SH-SY5Y (cell line): ENCODE measurements at regions not wholly inside any gene's neighbourhood (a gene's known extent, or its start where the extent isn't known, plus 50 kb on each side); places are given as distances from the start of the nearest gene placed in this dataset.
A peak's percentile ranks its signal among the peaks of the same experiment; 100 is the strongest.

Source experiments
- GATA2 ChIP-seq: IDR thresholded peaks from 2 replicates; pipeline ENCODE4 v1.6.1; 2011; ENCODE audit warnings: mild to moderate bottlenecking, low read depth, low read length
- GATA3 ChIP-seq: IDR thresholded peaks from 2 replicates; pipeline ENCODE4 v1.6.1; 2011; ENCODE audit warnings: low read depth, mild to moderate bottlenecking, low read length, moderate library complexity

DNA sequence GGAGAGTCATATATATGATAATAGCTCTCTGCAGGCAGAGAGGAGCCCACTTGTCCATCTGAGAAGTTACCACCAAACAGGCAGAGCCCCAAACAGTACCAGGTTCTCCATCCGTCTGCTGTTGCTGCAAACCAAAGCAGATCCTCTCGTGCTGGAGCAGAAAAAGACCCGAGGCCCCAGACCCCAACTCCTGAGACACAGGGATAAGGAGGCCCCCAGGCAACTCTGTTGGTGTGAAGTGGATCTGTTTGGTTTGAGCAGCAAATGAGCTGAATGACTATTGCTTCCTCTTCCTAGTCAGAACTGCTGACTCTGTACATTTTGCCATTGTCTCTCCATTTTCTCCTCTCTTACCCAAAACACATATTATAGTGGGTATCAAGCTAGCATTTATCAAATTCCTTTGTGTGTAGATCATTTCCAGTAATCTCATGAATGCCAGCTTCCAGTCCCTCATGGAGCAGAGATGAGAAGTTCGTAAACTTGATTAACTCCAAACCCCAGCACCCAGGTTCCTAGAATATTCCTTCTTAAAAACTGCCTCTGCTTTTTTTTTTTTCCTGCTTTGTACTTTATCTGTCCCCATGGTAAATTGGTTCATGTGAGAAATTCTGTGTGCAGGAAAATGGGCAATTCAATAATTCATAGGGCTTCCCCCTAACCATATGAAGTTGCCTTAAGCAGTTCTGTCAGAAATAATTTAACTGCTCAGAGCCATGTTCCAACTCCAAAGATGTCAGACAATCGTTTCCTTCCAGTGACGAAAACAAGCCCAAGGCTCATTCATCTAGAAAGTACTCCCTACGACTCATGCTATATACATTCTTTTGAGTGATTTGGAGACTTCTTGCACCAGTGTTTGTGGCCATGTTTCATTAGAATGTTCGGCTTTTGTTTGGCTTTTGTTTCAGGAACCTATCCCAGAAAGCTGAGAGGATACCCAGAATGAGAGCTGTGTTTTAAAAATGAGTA lies 98.6 kb upstream of the ATXN3L start:
- TF ChIP-seq GATA3 (no peak), GATA2 (no peak)

DNA sequence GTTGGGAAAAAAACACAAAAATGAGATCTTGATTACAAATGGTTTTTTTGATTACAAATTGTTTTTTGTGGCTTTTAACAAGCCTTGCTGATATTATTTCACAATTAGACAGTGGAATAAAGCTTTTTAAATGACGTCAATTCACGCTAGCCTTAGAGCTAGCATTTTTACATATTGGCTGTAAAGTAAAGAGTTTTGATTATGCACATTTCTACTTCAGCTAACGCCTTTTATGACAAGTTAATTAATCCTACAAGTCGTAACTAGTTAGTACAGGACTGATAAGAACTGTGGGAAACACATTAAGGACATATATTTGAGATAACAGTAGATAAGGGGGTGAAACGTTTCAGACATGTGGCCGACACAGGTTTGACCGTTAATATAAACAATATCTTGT lies 95.7 kb upstream of the ATXN3L start:
- TF ChIP-seq GATA3 (no peak), GATA2 (no peak)

DNA sequence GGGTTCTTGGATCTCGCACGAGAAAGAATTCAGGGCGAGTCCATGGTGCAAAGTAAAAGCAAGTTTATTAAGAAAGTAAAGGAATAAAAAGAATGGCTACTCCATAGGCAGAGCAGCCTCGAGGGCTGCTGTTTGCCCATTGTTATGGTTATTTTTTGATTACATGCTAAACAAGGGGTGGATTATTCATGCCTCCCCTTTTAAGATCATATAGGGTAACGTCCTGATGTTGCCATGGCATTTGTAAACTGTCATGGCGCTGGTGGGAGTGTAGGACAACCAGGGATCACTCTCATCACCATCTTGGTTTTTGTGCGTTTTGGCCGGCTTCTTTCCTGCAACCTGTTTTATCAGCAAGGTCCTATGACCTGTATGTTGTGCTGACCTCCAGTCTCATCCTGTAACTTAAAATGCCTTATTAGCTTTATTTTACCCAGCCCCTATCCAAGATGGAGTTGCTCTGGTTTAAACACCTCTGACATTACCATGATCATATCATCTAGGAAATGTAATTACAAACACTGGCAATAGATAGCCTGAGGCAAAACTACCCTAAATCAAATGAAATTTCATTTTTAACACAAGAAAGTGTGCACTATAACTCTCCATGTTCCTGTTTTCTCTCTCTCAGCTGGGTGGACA lies 94.3 kb upstream of the ATXN3L start:
- TF ChIP-seq GATA3 (peak; percentile 20; the same call in 1 of the 2 replicates), GATA2 (peak; percentile 39; the same call in 1 of the 2 replicates)

DNA sequence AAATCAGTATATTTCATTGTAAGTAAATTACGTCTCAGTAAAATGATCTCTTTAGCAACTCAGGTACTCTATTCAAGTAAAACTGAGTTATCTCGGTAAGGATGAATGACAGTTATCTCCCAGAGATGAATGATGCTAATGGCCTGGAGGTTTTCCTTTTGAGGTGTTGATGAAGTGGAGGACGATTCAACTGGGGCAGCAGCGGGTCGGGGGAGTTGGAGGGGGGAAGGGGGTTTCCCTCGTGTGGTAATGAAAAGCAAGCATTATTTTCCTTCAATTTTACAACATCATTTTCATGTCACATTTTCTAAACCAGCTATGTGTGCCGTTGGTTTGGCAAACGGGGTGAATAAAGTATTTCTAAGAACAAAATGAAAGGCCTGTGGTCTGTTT lies 92.4 kb upstream of the ATXN3L start:
- TF ChIP-seq GATA2: no peak
- TF ChIP-seq GATA3: no peak

DNA sequence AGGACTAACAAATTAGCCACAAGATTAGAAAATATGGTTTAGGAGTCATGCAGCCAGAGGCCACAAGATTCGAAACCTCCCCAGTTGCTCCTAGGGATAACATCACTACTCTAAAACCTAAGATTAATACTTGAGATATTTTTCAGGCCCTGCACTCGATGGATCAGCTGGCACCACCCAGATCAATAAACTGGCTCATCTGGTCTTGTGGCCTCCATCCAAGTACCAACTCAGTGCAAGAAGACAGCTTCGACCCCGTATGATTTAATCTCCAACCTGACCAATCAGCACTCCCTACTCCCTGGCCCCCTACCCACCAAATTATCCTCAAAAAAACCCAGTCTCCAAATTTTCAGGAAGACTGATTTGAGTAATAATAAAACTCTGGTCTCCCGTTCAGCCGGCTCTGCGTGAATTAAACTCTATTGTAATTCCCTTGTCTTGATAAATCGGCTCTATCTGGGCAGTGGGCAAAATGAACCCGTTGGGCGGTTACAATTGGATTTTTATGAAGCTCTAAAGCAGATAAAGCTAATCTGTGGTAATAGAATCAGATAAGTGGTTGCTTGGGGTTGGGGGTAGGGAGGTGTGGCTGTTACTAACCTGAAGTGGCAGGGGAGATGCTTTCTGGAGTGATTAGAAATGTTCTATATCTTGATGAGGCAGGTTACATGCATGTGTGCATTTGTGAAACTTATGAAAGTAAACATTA lies 91.8 kb upstream of the ATXN3L start:
- TF ChIP-seq GATA3 (peak; percentile 25; the same call in 1 of the 2 replicates), GATA2 (peak; percentile 75)

DNA sequence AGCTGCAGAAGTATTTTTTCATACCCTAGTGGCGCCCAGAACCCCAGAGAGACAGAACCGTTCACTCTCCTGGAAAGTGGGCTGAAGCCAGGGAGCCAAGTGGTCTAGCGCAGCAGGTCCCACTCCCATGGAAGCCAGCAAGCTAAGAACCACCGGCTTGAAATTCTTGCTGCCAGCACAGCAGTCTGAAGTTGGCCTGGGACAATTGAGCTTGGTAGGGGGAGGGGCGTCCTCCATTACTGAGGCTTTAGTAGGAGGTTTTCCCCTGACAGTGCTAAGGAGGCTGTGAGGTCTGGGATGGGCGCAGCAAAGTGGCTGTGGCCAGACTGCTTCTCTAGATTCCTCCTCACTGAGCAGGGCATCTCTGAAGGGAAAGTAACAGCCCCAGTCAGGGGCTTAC lies 84.5 kb upstream of the ATXN3L start:
- TF ChIP-seq GATA2 (no peak), GATA3 (no peak)

DNA sequence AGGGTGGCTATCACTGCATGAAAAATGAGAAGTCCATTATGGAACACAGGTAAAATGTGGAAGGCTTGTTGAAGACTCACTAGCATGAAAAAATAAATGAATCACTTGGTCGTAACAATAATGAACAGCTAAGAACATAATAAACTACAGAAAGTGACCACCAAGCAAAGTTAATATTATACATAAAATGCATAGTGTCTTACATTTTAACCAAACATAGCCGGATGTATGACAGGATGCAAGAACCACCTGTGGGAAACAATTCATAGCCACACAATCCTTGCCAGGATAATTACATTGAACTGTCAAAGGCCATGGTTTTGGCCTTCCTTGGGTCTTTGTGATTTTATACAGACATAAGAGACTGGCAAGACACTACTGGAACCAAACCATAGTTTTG lies 81.9 kb upstream of the ATXN3L start:
- no peak for TF ChIP-seq GATA2
- TF ChIP-seq GATA3: no peak

DNA sequence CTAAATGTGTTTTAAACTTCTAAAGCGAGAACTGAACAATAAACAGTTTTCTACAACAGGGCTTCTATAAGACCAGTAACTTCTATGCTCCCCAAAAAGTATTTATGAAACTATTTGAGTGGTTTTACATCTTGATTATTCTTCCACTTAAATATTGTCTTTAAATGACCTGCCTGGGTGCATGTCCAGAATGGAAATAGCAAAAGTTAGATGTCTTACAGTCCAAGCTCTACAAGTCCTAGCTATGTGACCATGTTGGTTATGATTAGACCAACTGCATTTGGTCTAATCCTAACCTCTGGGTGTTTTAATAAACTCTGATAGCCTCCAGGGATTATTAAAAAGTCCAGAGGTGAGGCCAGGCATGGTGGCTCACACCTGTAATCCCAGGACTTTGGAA lies 79.0 kb upstream of the ATXN3L start:
- TF ChIP-seq GATA3 (no peak), GATA2 (no peak)

DNA sequence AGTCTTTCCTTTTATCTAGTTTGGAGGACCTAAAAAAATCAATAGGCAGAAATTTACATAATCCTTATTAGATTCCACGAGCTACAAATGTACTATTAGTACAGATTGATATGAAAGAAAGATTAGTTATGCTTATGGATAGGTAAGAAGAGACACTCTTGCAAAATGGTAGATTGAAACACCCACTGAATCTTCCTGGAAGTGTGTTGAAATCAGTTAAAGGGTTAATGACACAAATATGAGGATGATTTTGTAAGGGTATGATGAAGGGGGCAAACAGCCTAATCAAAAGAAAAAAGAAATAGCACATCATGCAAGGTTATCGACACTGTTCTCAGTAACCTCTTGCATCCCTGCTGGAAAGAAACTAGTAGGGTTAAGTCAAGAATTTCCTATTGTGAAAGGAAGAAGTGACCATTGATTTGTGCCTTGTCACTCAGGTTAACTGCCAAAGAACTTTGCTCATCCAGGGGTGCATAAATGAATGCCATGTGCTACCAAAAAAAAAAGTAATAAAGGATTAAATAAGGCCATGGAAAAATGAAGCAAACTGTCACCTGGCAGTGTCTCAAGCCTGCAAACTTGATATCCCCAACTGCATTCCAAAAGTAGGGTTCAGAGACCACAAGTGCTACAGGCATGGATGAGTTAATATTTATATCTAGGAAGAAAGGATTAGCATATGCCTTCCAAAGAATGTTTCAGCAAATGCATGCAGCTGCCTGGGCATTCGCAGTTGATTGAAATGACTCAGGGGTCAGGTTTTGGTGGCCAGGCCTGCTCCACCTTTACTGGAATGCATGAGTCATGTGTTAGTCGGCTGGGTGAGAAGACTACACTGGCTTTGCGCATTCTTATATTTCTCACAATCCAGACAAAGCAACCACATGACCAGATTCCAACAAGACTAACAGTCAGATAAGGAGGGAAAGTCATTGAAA lies 78.3 kb upstream of the ATXN3L start:
- TF ChIP-seq GATA3 (no peak), GATA2 (no peak)

DNA sequence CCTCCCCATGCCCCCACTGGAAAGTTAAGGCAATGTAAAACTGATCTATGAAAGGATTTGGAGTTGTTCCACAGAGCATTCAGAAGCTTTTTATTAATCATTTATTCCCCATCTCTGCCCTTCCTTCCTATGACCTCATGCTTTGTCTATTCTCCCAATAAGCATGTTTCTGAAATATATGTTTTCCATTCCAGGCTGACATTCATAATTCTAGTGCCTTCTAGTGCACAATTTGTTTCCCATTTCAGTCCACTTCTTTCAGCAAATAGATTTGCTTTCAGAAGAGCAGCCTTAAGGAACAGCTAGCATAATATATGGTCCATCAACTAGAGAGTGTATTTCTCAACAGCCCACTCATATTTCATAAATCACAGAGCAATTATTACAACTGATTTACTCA lies 77.1 kb upstream of the ATXN3L start:
- TF ChIP-seq GATA2 (no peak), GATA3 (no peak)

DNA sequence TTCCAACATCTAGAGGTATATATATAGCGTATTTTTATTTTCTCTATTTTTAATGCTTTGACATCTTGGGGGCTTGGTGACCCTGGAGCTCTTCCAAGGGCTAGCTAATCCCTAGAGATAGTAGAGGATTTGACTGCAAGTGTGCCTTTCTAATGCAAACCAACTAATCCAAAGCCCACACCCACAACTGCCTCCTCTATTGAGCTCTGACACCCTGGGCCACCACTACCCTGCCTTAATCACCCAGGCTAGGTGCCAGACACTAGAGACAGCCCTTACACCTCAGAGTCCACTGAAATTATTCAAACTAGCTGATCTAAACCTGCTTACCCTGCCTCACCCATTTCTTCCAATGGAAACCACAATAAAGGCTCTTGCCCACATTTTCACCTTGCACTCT lies 69.6 kb upstream of the ATXN3L start:
- TF ChIP-seq GATA3 (no peak), GATA2 (no peak)

DNA sequence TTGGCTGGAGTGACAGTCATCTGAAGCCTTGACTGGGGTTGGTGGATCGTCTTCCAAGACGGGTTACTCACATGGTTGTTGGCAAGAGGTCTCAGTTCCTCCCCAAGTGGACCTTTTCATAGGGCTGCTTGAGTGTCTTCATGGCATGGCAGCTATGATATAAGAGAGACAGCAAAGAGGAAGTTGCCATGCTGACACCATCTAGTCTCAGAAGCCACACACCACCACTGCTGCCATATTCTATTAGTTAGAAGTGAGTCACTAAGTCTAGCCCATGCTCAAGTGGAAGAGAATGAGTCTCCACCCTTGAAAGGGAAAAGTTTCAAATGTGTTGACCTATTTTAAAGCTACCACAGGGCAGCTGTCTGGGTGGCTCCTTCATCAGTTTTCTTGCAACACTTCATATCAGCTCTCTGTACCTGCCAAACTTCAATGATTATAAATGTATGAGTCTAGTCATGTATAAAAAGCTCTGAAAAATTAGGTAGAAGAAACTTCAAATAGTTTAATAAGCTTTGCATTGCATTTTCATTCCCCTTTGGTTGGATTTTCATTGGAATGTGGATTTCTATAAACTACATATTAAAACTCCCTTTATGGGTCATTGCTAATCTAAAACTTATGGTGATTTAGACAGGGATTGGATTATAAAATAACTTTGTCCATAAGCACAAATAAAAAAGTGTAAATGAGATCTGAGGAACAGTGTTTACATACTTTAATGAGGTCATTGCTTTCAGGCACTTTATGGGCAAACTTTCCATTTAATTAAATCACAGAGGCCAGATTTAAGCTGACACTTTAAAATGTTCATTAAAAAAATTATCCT lies 68.0 kb upstream of the ATXN3L start:
- TF ChIP-seq GATA2: no peak
- TF ChIP-seq GATA3: no peak
